ENCODE measurements at regions not wholly inside any gene's neighbourhood (a gene's known extent, or its start where the extent isn't known, plus 50 kb on each side); places are given as distances from the start of the nearest gene placed in this dataset.

- TF ChIP-seq POLR2A (IDR thresholded peaks at IDR 0.05), result no peak
- TF ChIP-seq, protein P1, sequence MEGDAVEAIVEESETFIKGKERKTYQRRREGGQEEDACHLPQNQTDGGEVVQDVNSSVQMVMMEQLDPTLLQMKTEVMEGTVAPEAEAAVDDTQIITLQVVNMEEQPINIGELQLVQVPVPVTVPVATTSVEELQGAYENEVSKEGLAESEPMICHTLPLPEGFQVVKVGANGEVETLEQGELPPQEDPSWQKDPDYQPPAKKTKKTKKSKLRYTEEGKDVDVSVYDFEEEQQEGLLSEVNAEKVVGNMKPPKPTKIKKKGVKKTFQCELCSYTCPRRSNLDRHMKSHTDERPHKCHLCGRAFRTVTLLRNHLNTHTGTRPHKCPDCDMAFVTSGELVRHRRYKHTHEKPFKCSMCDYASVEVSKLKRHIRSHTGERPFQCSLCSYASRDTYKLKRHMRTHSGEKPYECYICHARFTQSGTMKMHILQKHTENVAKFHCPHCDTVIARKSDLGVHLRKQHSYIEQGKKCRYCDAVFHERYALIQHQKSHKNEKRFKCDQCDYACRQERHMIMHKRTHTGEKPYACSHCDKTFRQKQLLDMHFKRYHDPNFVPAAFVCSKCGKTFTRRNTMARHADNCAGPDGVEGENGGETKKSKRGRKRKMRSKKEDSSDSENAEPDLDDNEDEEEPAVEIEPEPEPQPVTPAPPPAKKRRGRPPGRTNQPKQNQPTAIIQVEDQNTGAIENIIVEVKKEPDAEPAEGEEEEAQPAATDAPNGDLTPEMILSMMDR (IDR thresholded peaks at IDR 0.05), result no peak
These were observed 614.9 kb downstream of the SLC16A7 start for GRCh38 chr12:60210756-60211155.
